KOPT-K1 (cell line): ENCODE measurements at regions not wholly inside any gene's neighbourhood (a gene's known extent, or its start where the extent isn't known, plus 50 kb on each side); places are given as distances from the start of the nearest gene placed in this dataset.

Source experiments
- H3K27ac ChIP-seq: fragments of 200-600 bp; sonication (generic); 2 replicates; pipeline ENCODE4 v1.5.1; 2016; ENCODE audit warnings: antibody characterized with exemption, mild to moderate bottlenecking, low read depth, low read length; ENCODE audit not compliant: poor library complexity, severe bottlenecking
- H3K36me3 ChIP-seq: fragments of 200-600 bp; sonication (generic); 2 replicates; pipeline ENCODE4 v1.5.1; 2017; ENCODE audit warnings: antibody characterized with exemption, mild to moderate bottlenecking, low read length, moderate library complexity; ENCODE audit not compliant: insufficient read depth
- H3K9me3 ChIP-seq: fragments of 200-600 bp; sonication (generic); 2 replicates; pipeline ENCODE4 v1.5.1; 2017; ENCODE audit warnings: antibody characterized with exemption, low read length, mild to moderate bottlenecking; ENCODE audit not compliant: insufficient read depth, poor library complexity, severe bottlenecking

GRCh38 chr20:39453890-39454289, 491.7 kb downstream of the DHX35 start:
- Histone ChIP-seq H3K36me3 (no peaks in the 10 kb centered on the region), H3K9me3 (no peaks in the 10 kb centered on the region), H3K27ac (no peak overlapping the region)

DNA sequence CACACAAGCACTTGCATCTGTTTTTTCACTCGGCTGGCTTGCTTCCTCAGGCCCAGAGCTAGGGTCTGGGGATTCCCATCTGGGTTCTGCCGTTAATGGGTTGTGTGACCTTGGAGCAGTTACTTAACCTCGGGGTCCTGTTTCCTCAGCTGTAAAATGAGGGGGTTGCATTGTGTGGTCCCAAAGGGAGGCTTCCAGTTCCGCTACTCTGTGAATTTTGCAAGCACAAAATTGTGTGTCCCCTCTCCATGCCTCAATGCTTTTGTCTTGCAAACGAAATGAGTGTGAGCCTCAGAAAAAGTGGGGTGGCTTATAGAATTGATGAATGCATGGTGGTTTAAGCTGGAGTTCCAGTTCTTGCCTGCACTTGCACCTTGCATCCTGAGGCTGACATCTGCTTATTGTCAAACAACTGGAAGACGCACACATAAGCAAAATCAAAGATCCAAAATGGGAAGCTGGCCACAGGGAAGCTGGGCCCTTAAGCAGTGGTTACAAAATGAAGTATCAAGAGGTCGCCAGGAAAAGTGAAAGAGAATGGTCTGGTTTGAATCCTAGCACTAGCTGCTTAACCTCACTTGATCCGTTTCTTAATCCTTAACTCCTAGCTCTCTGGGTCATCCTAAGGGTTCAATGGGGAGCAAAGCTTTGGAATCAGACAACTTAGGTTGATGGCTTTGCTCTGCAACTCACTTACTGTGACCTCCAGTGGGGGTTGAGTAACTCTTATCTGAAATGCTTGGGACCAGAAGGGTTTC, 490.6 kb downstream of the DHX35 start:
- H3K27ac ChIP-seq: no peak overlapping the region

GRCh38 chr20:39451386-39451785, 489.2 kb downstream of the DHX35 start:
- no peaks in the 10 kb centered on the region for H3K9me3 ChIP-seq
- no peaks in the 10 kb centered on the region for H3K36me3 ChIP-seq
- no peak overlapping the region for H3K27ac ChIP-seq

More for the DNA sequence above, 490.6 kb downstream of the DHX35 start:
- Histone ChIP-seq H3K36me3 (no peaks in the 10 kb centered on the region), H3K9me3 (no peaks in the 10 kb centered on the region)

DNA sequence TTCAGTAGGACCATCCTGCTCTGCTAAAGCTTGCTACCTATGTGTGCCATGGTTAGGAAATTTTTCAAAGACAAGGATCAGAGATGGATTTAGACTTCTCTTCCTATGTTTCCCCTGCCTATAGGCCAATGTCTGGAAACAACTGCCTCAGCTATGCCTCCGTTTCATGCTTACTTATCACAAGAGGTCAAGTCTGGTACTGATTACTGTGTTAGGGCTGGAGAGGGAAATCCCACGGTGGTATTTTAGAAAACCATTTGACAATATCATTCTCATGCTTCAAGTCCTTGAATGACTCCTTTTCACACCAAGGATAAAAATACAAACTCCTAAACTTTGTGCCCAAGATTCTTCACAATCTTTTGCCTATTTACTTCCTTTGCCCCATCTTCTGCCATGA, 484.3 kb downstream of the DHX35 start:
- Histone ChIP-seq H3K9me3 (no peaks in the 10 kb centered on the region), H3K27ac (no peak overlapping the region), H3K36me3 (no peaks in the 10 kb centered on the region)

GRCh38 chr20:39445095-39445494, 483.0 kb downstream of the DHX35 start:
- Histone ChIP-seq H3K9me3 (no peaks in the 10 kb centered on the region), H3K27ac (no peak overlapping the region)

DNA sequence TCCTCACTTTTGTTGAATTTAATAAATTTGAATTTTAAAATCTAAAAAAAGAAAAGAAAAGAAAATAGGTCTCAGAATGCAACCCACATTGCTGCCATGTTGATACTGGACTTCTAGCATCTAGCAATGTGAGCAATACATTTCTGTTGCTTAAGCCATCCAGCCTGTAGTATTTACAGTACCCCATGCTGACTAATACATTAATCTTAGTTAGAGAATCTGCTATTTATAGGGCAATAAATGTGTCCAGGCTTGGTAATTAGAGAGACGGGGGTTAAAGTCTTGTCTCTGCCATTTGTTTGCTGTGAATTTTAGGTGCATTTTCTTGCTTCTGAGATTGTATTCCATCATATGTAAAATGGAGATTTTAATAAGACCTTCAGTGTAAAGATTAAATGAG, 471.3 kb downstream of the DHX35 start:
- H3K9me3 ChIP-seq: no peaks in the 10 kb centered on the region
- no peak overlapping the region for H3K27ac ChIP-seq
- H3K36me3 ChIP-seq: no peaks in the 10 kb centered on the region

More at GRCh38 chr20:39445095-39445494, 483.0 kb downstream of the DHX35 start:
- H3K36me3 ChIP-seq: no peaks in the 10 kb centered on the region

GRCh38 chr20:39431091-39431880, 469.1 kb downstream of the DHX35 start:
- Histone ChIP-seq H3K36me3 (no peaks in the 10 kb centered on the region), H3K27ac (no peak overlapping the region), H3K9me3 (no peaks in the 10 kb centered on the region)

DNA sequence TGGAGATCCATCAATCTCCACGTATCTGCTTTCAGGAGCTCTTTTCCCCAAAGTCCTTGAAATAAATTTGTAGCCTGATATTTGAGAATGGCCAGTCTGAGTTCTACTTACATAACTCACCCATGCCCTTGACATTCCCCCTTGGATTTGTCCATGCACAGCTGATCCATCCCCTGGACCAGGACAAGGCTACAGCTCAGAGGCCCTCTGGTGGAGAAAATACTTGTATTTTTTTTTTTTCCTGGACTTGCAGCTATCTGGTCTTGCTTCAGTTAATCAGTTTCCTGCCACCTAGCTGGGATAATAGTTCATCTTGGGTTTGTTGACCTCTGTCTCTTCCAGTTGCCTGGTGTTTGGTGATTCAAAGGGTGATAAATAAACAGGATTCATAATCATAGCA, 467.6 kb downstream of the DHX35 start:
- Histone ChIP-seq H3K27ac (no peak overlapping the region), H3K9me3 (no peaks in the 10 kb centered on the region), H3K36me3 (no peaks in the 10 kb centered on the region)

DNA sequence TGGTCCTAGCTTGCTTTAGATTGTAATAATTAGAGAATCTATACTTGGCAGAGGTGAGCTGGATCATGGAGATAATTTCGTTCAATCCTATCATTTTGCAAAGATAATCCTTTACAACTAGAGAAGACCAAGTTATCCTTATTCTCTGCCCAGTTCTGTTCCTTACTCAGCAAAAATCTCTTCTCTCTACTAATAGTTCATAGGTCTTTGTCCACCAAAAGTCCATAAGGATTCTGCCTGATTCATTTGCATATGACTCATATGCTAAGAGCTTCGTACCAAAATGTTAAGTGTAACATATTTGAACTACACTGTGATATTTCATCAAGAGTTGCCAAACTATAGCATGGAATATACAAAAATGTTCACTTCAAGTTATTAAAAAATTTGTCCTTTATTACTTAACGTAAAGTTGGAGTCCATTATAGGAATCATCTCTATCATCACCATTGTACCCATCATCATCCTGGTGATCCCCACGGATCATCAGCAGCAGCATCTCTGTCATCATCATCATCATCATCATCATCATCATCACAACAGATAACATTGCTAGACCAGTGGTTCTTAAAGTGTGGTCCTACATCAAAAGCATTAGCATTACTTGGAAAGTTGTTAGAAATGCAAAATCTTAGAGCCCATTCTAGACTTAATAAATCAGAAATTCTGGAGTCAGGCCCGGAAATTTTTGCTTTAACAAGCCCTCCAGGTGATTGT, 463.0 kb downstream of the DHX35 start:
- no peak overlapping the region for H3K27ac ChIP-seq
- no peaks in the 10 kb centered on the region for H3K9me3 ChIP-seq
- H3K36me3 ChIP-seq: no peaks in the 10 kb centered on the region

GRCh38 chr20:39421571-39422105, 459.5 kb downstream of the DHX35 start:
- no peaks in the 10 kb centered on the region for H3K9me3 ChIP-seq
- H3K27ac ChIP-seq: no peak overlapping the region

DNA sequence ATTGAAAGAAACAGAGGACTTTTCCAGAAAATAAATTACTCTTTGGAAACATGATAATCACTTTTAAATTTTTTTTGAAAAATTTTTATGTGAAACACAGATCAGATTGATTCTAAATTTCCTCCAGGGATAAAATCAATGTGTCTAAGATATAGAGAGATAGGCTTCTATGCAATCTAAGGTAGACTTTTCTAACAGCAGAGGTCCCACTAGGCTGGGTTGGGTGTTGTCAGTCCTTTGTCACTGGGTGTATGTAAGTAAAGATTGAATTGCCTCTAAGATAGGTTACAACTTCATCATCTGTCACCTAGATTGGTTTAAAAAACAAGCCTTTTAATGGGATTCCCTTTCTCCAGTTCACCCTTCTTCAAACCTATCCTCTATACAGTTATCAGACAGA, 449.9 kb downstream of the DHX35 start:
- H3K27ac ChIP-seq: no peak overlapping the region
- H3K9me3 ChIP-seq: no peaks in the 10 kb centered on the region
- no peaks in the 10 kb centered on the region for H3K36me3 ChIP-seq

More at GRCh38 chr20:39421571-39422105, 459.5 kb downstream of the DHX35 start:
- H3K36me3 ChIP-seq: no peaks in the 10 kb centered on the region

GRCh38 chr20:39399463-39399862, 437.3 kb downstream of the DHX35 start:
- no peaks in the 10 kb centered on the region for H3K36me3 ChIP-seq
- H3K27ac ChIP-seq: no peak overlapping the region
- no peaks in the 10 kb centered on the region for H3K9me3 ChIP-seq

GRCh38 chr20:39398656-39399055, 436.5 kb downstream of the DHX35 start:
- no peaks in the 10 kb centered on the region for H3K9me3 ChIP-seq
- H3K27ac ChIP-seq: no peak overlapping the region
- no peaks in the 10 kb centered on the region for H3K36me3 ChIP-seq

- no peaks in the 10 kb centered on the region for H3K36me3 ChIP-seq
- no peaks in the 10 kb centered on the region for H3K9me3 ChIP-seq
- H3K27ac ChIP-seq: no peak overlapping the region
These were observed 435.5 kb downstream of the DHX35 start for GRCh38 chr20:39397646-39398045.
